K562 (cell line): ENCODE measurements at regions not wholly inside any gene's neighbourhood (a gene's known extent, or its start where the extent isn't known, plus 50 kb on each side); places are given as distances from the start of the nearest gene placed in this dataset.

Experiments
- BRF2 ChIP-seq: IDR thresholded peaks from 3 replicates; pipeline ENCODE4 v1.6.1; 2011; ENCODE audit warnings: borderline replicate concordance, mild to moderate bottlenecking; ENCODE audit not compliant: insufficient read length, insufficient read depth
- KDM1A ChIP-seq, 2 experiments: fragments of 450-650 bp; IDR thresholded peaks; 2 replicates each; pipeline ENCODE4 v1.6.1; 2016; ENCODE audit warnings: mild to moderate bottlenecking in 2 of 2

- TF ChIP-seq BRF2 (no peak), KDM1A (IDR thresholded peaks at IDR 0.05) (no peak)
These were observed 144.2 kb downstream of the PTPRU start for GRCh38 chr1:29380532-29380931.
